A673 (cell line): ENCODE measurements at regions not wholly inside any gene's neighbourhood (a gene's known extent, or its start where the extent isn't known, plus 50 kb on each side); places are given as distances from the start of the nearest gene placed in this dataset.

Experiments used
- EZH2 ChIP-seq: fragments of 200-600 bp; sonication (generic); IDR thresholded peaks from 2 replicates; pipeline ENCODE4 v1.6.1; 2017; ENCODE audit warnings: borderline replicate concordance, low read depth, mild to moderate bottlenecking, mixed read lengths, antibody characterized with exemption, low read length; ENCODE audit not compliant: poor library complexity, severe bottlenecking
- TF ChIP-seq, protein P1 (sequence below): fragments of 300-800, 200-600 bp; sonication (generic); conservative IDR thresholded peaks from 2 replicates; pipeline ENCODE4 v1.5.1; 2017; ENCODE audit warnings: low read depth, mild to moderate bottlenecking, antibody characterized with exemption, low read length, moderate library complexity, mixed read lengths

GRCh38 chr4:28755081-28755480 is 1894.4 kb downstream of the STIM2 start:
- TF ChIP-seq, protein P1, sequence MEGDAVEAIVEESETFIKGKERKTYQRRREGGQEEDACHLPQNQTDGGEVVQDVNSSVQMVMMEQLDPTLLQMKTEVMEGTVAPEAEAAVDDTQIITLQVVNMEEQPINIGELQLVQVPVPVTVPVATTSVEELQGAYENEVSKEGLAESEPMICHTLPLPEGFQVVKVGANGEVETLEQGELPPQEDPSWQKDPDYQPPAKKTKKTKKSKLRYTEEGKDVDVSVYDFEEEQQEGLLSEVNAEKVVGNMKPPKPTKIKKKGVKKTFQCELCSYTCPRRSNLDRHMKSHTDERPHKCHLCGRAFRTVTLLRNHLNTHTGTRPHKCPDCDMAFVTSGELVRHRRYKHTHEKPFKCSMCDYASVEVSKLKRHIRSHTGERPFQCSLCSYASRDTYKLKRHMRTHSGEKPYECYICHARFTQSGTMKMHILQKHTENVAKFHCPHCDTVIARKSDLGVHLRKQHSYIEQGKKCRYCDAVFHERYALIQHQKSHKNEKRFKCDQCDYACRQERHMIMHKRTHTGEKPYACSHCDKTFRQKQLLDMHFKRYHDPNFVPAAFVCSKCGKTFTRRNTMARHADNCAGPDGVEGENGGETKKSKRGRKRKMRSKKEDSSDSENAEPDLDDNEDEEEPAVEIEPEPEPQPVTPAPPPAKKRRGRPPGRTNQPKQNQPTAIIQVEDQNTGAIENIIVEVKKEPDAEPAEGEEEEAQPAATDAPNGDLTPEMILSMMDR, result no peak
- TF ChIP-seq EZH2, result no peak
